ENCODE measurements at regions not wholly inside any gene's neighbourhood (a gene's known extent, or its start where the extent isn't known, plus 50 kb on each side); places are given as distances from the start of the nearest gene placed in this dataset.

- H3K9me3 ChIP-seq (ENCODE audit: control insufficient read depth, insufficient read depth, low read depth, low read length): no peaks in the 10 kb centered on the region
- H3K36me3 ChIP-seq (ENCODE audit: control insufficient read depth in 2 of 2, insufficient read depth in 1 of 2, low read length in 2 of 2): no peaks in the 10 kb centered on the region
- H3K4me3 ChIP-seq (ENCODE audit: low read depth, low read length): no peak overlapping the region
- H3K4me1 ChIP-seq (ENCODE audit: control insufficient read depth, insufficient read depth, low read length): peaks cover 19% of the 10 kb centered on the region
- 0 out of 2 replicates have a peak, but pooled peaks have one; percentile 16 for TF ChIP-seq ZNF366 (tag by site-specific recombination; conservative IDR thresholded peaks at IDR 0.05)
- TF ChIP-seq, protein P1, sequence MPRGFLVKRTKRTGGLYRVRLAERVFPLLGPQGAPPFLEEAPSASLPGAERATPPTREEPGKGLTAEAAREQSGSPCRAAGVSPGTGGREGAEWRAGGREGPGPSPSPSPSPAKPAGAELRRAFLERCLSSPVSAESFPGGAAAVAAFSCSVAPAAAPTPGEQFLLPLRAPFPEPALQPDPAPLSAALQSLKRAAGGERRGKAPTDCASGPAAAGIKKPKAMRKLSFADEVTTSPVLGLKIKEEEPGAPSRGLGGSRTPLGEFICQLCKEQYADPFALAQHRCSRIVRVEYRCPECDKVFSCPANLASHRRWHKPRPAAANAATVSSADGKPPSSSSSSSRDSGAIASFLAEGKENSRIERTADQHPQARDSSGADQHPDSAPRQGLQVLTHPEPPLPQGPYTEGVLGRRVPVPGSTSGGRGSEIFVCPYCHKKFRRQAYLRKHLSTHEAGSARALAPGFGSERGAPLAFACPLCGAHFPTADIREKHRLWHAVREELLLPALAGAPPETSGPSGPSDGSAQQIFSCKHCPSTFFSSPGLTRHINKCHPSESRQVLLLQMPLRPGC (tag by site-specific recombination; IDR thresholded peaks at IDR 0.05): no peak
- 0 out of 2 replicates have a peak, but pooled peaks have one; percentile 26 for TF ChIP-seq ZBTB17 (tag by site-specific recombination; IDR thresholded peaks at IDR 0.05)
- peak; percentile 28; the same call in 1 of the 2 replicates for TF ChIP-seq ZNF629 (tag by site-specific recombination; IDR thresholded peaks at IDR 0.05)
- no peak for TF ChIP-seq ZNF544 (tag by site-specific recombination; IDR thresholded peaks at IDR 0.05)
- 0 out of 2 replicates have a peak, but pooled peaks have one; percentile 21 for TF ChIP-seq ZNF449 (tag by site-specific recombination; IDR thresholded peaks at IDR 0.05)
- H3K27ac ChIP-seq (ENCODE audit: extremely low read depth, low read depth, low read length): peak overlapping the region; percentile 46; the same call in 1 of the 2 replicates
- ChIA-PET POLR2A (interaction anchor here (0.9 kb wide), 1 partner anchor 9 kb away, joined by 6 read pairs; no protein-coding TSS in a partner anchor), CTCF (interaction anchor here (0.8 kb wide), 1 partner anchor 16 kb away, joined by 4 read pairs; no protein-coding TSS in a partner anchor)
These were observed 472.9 kb upstream of the AKR1E2 start for GRCh38 chr10:4353059-4353655.

GRCh38 chr10:4352414-4352961 lies 473.5 kb upstream of the AKR1E2 start:
- ChIA-PET CTCF (interaction anchor here (0.8 kb wide), 1 partner anchor 16 kb away, joined by 4 read pairs; no protein-coding TSS in a partner anchor), POLR2A (interaction anchor here (0.9 kb wide), 1 partner anchor 8 kb away, joined by 6 read pairs; no protein-coding TSS in a partner anchor)
- peaks cover 19% of the 10 kb centered on the region for H3K4me1 ChIP-seq (ENCODE audit: control insufficient read depth, insufficient read depth, low read length)
- H3K27ac ChIP-seq (ENCODE audit: extremely low read depth, low read depth, low read length): peak overlapping the region; percentile 46; the same call in 1 of the 2 replicates
- H3K4me3 ChIP-seq (ENCODE audit: low read depth, low read length): no peak overlapping the region
- no peaks in the 10 kb centered on the region for H3K36me3 ChIP-seq (ENCODE audit: control insufficient read depth in 2 of 2, insufficient read depth in 1 of 2, low read length in 2 of 2)
- H3K9me3 ChIP-seq (ENCODE audit: control insufficient read depth, insufficient read depth, low read depth, low read length): no peaks in the 10 kb centered on the region
- TF ChIP-seq AEBP2 (tag by site-specific recombination; IDR thresholded peaks at IDR 0.05; ENCODE audit: borderline replicate concordance) (no peak), ZBTB1 (tag by site-specific recombination; IDR thresholded peaks at IDR 0.05) (no peak), ZNF366 (tag by site-specific recombination; conservative IDR thresholded peaks at IDR 0.05) (0 out of 2 replicates have a peak, but pooled peaks have one; percentile 36), SP7 (tag by site-specific recombination; IDR thresholded peaks at IDR 0.05) (peak; percentile 38; the same call in 1 of the 2 replicates), ZNF600 (tag by site-specific recombination; IDR thresholded peaks at IDR 0.05) (no peak), KLF7 (tag by site-specific recombination; IDR thresholded peaks at IDR 0.05; ENCODE audit: borderline replicate concordance) (no peak), FEZF1 (tag by site-specific recombination; IDR thresholded peaks at IDR 0.05) (peak; percentile 93), GLIS1 (tag by site-specific recombination; IDR thresholded peaks at IDR 0.05) (peak; percentile 98), ZNF843 (tag by site-specific recombination; IDR thresholded peaks at IDR 0.05) (peak; percentile 39; the same call in 1 of the 2 replicates), PRDM10 (tag by site-specific recombination; IDR thresholded peaks at IDR 0.05) (peak; percentile 48)
- TF ChIP-seq, protein P2, sequence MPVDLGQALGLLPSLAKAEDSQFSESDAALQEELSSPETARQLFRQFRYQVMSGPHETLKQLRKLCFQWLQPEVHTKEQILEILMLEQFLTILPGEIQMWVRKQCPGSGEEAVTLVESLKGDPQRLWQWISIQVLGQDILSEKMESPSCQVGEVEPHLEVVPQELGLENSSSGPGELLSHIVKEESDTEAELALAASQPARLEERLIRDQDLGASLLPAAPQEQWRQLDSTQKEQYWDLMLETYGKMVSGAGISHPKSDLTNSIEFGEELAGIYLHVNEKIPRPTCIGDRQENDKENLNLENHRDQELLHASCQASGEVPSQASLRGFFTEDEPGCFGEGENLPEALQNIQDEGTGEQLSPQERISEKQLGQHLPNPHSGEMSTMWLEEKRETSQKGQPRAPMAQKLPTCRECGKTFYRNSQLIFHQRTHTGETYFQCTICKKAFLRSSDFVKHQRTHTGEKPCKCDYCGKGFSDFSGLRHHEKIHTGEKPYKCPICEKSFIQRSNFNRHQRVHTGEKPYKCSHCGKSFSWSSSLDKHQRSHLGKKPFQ (tag by site-specific recombination; IDR thresholded peaks at IDR 0.05): no peak
- TF ChIP-seq, protein P3, sequence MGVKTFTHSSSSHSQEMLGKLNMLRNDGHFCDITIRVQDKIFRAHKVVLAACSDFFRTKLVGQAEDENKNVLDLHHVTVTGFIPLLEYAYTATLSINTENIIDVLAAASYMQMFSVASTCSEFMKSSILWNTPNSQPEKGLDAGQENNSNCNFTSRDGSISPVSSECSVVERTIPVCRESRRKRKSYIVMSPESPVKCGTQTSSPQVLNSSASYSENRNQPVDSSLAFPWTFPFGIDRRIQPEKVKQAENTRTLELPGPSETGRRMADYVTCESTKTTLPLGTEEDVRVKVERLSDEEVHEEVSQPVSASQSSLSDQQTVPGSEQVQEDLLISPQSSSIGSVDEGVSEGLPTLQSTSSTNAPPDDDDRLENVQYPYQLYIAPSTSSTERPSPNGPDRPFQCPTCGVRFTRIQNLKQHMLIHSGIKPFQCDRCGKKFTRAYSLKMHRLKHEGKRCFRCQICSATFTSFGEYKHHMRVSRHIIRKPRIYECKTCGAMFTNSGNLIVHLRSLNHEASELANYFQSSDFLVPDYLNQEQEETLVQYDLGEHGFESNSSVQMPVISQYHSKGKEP (tag by site-specific recombination; IDR thresholded peaks at IDR 0.05): peak; percentile 26; the same call in 1 of the 2 replicates
- TF ChIP-seq, protein P4, sequence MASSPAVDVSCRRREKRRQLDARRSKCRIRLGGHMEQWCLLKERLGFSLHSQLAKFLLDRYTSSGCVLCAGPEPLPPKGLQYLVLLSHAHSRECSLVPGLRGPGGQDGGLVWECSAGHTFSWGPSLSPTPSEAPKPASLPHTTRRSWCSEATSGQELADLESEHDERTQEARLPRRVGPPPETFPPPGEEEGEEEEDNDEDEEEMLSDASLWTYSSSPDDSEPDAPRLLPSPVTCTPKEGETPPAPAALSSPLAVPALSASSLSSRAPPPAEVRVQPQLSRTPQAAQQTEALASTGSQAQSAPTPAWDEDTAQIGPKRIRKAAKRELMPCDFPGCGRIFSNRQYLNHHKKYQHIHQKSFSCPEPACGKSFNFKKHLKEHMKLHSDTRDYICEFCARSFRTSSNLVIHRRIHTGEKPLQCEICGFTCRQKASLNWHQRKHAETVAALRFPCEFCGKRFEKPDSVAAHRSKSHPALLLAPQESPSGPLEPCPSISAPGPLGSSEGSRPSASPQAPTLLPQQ (tag by site-specific recombination; IDR thresholded peaks at IDR 0.05): 0 out of 2 replicates have a peak, but pooled peaks have one; percentile 17
